SKM-1 treated with dmso at 0.1 percent for 144 hours (cell line): ENCODE measurements at regions not wholly inside any gene's neighbourhood (a gene's known extent, or its start where the extent isn't known, plus 50 kb on each side); places are given as distances from the start of the nearest gene placed in this dataset.
"Not testable (repeated sequence)": the region's sequence is repeated elsewhere in the genome, so short reads cannot be mapped to it uniquely, and the experiment has no call there.

Source experiments
- DNase-seq: peaks from one replicate; lab custom pipeline; 2025; ENCODE audit not compliant: unreplicated experiment; lab: John Stamatoyannopoulos, UW

DNA sequence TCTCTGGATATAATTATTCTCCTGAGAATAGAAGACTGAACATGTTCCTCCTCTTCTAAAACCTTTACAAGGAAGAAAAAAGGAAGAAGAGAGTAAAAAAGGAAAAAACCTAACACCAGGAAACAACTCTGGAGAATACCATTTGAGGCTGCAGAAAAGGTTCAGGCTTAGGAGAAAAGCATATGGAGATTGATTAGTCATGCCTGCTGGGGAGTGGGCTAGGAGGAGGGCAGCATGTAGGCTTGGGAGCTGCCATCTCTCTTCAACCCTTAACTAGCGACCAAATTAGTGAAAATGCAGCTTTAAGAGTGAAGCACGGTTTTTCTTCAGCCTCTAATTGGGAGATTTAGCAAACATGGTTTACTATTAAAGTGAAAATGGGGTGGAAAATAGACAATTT lies 273.0 kb upstream of the CRY1 start:
- no peak for DNase-seq

DNA sequence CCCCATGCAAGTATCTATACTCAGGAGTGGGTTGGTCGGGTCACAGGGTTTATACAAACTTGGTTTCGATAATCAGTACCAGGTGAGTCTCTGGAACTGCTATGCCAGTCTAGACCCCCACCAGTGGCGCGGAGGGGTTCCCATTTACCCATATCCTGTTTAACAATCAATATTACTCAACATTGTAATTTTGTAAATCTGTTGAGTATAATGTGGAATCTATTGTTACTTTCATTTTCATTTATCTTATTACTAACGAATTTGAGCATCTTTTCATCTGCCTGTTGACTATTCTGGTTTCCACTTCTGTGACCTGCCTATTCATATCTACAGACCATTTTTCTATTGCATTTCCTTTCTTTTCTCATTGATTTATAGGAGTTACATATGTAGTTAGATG lies 275.2 kb upstream of the CRY1 start:
- DNase-seq: no peak

DNA sequence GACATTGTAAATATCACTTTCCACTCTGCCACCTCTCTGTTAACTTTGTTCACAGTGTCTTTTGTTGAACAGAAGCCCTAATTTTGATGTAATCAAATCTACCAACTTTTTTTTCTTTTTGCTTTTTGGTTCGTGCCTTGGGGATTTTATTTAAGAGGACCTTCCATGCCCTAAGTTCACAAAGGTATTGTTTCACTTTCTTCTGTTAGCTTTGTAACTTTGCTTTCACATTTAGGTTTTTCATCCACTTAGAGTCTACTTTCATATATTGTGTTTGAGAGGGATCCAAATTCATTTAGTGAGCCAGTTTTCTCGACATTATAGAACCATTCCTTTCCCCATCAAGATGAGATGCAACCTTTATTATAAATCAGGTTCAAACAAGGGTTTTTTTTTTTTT lies 275.7 kb upstream of the CRY1 start:
- DNase-seq: no peak

DNA sequence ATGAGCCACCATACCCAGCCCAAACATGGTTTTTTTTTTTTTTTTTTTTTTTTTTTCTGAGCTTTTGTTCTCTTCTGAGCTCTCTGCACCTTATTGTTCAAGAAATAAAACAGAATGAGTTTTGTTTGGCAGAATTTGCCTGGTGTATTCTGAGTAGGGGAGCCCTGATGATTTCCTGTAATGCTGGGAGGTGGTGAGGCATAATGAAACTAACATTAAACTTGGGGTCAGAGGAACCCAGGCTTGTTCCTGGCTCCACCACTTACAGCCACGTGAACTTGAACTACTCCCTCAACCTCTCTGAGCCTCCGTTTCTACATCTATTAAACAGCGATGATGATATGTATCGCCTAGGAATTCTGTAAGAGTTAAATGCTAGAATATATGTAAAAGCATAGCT lies 276.3 kb upstream of the CRY1 start:
- no peak for DNase-seq

DNA sequence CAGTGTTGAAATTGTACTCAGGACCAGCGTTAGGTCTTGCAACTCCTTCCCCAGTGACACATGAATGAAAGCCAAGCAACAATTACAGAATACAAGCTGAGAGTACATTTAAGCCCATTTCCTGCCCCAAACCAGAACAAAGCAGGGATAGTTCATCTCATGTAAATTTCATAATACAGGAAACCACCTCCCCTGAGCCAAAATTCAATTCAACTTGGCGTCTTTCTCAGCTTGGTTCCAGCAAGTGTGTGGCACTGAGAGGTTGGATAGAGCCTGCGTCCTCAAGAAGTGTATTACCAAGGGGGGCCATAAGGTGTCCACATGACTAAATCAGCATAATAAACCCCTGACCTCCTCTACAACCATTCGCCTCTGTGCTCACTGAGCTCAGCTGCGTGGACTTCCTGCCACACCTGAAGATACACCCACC lies 278.9 kb upstream of the CRY1 start:
- DNase-seq: no peak

DNA sequence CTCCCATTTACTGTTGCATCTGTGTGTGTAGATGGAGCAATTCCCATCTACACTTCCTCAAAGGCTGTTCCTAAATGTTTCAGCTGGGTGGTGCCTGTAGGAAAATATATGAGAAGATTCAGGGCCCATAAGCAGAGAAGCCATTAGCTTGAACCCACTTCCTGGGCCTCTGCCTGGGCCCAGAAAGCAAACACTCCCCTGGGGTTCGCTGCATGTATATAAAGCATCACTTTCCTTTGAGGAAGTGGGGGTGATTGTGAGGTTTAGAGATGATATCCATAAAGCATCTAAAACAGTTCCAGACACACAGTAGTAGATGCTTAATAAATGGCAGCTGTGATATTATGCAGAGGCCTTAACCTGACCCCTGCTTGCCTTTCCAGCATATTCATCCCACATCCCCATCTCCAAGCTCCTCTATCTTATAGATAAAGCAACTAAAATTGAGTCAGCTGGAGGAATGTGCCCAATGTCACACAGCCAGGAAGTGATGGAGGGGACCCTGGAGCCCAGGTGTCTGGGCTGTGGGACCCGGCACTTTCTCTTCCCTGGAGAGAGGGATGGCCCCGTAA lies 280.0 kb upstream of the CRY1 start:
- DNase-seq: no peak

DNA sequence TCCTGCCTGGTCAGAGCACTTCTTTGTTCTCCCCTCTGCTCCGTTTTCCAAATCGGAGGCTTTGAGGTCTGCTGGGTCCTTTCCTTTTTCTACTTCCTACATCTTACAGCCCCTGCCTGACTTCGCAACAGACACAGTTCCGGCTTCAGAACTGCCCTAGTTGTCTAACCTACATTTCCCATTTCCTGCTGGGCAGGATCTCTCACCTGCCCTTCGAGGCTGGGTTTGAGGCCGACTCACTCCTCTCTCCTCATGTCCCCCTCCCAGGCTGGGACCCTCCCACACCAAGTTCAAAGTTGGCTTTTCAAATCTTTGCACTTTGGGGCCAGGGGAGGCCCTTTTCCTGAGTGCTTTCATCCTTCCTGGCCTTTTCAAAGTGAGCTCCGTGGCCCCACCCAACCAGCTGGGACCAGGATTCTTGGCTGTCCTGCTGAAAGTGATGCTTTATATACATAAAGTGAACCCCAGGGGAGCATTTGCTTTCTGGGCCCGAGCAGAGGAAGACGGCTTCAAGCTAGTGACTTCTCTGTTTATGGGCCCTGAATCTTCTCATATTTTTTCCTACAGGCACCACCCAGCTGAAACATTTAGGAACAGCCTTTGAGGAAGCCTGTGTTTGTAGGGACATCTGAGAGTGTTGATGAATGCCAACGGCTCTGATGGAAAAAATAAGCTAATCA lies 281.0 kb upstream of the CRY1 start:
- no peak for DNase-seq

DNA sequence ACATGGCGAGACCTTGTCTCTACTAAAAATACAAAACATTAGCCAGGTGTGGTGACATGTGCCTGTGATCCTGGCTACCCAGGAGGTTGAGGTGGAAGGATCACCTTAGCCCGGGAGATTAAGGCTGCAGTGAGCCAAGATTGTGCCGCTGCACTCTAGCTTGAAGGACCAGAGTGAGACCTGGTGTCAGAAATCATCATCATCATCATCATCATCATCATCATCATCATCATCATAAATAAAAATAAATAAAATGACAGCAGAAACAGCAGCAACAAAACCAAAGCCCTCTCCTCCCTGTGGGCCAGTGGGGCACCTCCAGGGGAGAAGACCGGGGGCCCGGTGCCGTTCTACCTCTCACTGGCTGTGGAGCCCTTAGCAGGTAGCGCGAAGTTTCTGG lies 281.9 kb upstream of the CRY1 start:
- no peak for DNase-seq

DNA sequence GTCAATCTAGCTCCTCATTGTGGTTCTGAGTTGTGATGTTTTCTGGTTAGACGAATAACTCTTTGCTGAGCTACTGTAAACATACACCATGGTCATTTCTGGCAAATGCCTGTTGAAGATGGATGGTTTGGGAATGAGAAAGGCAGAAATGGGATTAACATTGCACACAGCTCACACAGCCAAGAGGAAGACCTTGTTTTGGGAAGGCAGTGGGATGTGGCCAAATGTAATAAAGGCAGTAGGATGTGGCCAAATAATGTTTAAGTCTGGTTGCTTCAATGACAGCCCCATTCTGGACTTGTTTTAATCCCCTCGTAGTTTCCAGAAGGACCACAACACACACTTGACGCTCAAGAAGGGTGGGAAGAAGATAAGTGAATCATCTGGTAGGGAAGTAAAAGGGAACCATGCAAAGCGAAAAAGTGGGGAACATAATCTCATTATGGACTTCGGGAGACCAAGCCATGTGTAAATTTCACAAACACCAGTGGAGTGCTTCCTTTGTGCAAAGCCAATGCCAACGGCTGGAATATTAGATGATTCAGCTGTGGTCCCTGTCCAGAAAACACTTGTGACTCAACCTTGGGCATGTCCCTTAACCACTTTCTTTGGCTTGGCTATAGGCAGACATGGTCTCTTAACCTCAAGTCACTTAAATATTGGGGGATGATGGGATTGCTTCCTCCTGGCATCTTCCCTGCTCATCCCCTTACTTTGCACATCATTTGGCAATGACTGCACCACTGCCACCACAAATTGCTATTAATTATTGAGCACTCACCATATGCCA lies 284.4 kb upstream of the CRY1 start:
- no peak for DNase-seq

DNA sequence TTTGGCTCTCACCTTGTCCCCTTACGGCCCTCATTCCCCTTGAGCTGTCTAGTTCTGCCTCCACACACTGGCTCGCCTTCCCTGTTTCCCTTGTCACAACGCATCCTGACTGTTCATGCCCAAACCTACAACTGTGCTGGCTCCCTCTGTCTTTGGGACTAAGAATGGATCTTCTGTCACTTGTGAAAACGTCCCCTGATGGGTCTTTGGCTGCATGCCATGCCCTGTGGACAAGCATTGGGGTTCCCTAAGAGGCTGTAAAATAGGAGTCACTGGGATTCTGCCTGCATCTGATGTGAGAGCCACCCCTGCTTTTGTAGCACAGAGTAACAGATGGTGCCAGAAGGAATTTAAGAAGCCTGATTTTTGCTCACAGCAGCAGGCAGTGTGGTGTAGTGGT lies 285.3 kb upstream of the CRY1 start:
- no peak for DNase-seq

DNA sequence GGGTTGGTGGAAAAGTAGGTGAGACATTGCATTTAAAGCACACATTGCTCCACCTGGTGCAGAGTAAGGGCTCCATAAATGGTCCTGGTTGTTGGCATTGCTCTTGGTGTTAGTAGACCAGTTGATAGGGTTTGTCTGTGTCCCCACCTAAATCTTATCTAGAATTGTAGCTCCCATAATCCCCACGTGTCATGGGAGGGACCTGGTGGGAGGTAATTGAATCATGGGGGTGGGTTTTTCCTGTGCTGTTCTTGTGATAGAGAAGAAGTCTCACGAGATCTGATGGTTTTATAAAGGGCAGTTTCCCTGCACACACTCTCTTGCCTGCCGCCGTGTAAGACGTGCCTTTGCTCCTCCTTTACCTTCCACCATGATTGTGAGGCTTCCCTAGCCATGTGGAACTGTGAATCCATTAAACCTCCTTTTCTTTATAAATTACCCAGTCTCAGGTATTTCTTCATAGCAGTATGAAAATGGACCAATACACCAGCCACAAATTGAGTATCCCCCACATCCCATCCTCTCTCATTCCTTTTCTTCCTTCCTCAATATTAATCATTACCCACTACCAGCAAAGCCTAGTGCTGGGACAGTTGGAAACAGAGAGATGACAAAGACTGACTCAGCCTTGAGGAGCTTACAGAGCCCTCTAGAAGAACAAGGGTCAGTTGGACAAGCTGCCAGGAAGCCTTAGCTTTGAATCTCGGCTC lies 285.9 kb upstream of the CRY1 start:
- not testable (repeated sequence) for DNase-seq

DNA sequence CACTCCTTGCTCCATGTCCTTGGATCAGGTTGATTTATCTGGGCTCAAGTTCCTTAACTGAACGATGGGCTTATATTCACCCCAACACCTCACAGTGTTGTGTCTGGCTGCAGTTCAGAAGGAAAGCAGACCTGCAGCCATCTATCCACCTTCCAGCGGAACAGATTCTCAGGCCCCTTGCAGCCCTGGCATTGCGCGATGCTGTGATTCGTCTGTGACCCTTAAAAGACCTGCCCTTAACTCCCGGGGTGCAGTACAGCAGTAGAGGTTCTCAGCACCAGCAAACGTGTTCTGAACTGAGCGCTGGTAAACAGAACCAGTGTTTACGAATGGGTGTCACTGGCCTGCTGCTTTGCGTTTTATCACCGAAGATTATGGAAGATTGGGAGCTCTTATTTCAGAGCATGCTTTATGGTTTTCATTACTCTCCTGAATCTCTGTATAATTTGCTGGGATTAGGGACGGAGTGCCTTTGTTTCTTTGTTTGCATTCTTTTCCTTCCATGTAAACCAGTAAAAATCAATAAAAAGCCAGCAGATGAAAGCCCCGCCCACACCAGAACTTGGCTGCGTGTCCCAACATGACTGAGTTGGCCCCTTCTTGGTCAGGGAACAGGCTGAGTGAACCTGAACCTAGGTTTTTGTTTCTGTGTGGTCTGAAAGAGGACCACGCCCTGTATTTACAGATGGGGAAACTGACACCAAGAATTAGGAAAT lies 286.7 kb upstream of the CRY1 start:
- no peak for DNase-seq

DNA sequence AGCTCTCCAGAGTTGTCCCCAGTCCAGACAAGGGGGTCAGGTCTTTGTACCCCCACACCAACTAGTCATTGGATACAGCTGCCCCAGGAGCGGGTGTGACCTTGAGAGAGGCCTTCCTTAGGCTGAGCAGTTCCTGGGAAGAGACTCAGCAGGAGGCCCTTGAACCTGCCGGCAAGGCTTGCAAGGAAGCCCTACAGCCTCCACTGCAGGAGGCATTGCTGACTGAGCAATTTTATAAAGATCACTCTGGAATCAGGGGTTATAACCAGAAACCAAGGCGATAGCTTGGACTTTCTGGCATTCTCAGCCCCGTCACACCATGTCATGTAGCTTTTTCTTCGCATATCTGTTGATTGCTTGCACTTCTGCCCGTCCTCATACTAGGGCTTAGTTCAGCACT lies 291.3 kb upstream of the CRY1 start:
- no peak for DNase-seq

DNA sequence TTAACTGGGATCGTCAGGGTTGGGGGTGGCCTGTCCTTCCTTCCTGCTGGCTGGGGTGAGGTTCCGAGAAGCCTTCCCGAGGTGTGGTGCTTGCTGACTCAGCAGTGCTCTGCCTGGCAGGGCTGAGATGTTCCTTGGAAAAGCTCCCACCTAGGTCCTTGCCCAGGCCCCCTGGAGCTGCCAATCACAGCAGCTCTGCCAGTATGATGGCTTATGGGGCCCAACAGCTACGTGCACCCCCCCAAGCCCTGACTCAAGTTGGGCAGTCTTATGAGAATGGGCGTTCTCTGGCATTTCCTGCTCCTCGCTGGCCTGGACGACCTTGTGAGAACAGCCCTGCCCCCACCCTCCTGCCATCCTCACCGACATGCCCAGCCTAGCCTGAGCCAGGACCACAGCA lies 292.2 kb upstream of the CRY1 start:
- DNase-seq: no peak

DNA sequence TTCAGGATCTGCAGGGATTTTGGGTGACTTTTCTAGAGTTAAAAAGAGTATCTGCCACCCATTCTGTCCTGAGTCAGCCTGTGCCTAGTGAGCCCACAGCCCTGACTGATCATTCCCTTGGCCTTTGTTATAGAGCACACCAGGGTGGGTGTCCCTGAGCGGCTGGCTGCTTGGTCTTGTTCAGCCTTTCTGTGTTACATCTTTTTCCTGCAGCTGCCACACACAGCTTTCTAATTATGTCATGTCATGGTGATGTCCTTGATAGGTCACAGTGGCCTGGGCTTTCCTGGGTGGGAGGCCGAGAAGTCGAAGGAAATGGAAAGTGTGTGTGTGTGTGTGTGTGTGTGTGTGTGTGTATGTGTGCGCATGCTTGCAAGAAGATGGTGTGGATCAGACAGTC lies 293.2 kb upstream of the CRY1 start:
- DNase-seq: no peak

DNA sequence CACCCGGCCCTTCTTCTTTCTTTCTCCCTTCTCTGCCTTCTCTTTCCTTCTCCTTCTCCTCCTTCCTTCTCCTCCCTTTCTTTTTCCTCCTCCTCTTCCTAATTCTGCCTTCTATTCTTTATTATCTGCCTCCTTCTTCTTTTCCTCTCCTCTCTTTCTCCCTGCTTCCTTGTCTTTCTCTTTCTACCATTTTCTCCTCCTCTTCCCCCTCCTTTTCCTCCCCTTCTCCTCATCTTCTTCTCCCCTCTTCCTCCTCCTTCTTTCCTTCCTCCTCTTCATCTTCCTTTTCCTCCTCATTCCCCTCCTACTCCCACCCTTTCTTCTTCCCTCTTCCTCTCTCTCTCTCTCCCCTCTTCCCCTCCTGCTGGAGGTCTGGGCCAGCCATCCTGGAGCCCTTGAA lies 294.9 kb upstream of the CRY1 start:
- DNase-seq: no peak

DNA sequence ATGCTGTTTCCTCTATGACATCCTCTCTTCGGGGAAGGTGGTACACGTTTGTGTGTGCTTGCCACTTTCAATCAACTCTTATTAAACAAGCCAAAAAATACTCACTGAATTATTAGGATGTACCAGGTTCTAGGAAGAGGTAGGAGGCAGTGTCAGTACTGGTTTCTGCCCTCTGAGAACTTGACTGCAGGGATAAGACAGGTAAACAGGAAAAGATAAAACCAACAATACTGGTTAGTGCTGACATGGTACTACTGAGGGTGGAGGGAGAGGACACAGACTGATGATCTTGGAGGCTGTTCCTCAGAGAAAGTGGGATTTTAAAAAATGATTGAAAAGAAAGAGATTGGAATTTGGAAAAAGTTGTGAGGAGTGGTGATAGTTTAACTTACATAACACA lies 295.2 kb upstream of the PWP1 start:
- DNase-seq: no peak

DNA sequence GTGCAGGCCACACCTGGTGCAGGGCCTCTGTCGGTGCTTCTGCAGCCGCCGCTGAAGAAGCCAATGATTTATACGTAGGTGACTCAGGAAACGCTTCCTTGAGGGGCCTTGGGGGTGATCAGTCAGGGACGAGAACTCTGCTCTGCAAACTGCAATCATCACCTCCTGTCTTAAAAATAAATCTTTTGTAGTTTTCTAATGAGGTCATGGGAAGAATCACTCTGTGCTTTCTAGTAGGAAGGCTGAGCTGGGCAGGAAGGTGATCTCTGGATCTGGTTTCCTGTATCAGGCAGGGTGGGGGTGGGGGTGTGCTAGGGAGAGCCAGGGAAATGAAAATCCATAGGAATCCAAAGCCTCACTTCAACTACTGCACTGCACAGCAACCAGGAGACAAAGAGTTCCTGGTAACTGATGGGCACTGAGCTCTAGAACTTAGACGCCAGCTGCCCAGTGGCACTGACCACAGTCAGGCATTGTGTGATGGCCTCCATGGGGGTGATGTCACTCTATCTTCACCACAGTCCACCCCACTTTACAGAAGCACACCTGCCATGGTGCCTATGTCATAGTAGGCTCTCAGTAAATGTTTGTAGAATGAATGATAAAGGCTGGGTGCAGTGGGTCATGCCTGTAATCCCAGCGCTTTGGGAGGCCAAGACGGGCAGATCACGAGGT lies 292.4 kb upstream of the PWP1 start:
- no peak for DNase-seq

DNA sequence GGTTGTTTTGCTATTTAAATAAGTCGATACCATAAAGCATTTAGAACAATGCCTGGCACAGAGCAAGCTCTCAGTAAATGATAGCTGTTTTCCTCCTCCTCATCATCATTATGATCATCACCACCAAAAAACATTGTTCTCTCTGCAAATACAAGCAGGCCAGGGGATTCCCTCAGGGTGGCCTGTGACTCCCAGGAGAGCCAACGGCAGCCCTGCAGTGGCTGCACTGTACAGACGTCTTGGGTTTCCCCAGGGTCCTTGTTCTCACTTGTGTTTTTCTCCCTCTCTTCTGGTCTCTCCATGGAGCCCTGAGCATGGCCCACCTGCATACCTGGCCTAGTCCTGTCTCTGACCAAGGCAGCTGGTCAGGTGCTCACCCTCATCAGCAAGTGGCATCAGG lies 290.9 kb upstream of the PWP1 start:
- no peak for DNase-seq

DNA sequence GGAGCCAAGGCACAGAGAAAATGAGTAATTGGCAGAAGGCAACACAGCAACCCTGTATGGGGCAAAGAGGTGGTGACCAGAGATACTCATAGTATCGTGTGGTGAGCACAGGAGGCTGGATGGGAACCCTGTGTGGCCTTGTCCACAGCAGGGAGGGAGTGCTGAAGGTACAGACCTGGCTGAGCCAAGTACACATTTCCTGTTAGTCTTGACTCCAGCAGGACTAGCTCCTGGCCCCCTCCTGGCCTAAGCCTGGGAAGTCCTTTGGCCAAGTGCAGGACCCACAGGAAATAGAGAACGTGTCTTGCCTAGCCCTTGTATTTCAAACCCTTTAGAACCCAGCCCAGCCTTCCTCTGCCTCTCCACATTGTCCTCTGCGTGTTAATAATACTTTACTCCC lies 289.8 kb upstream of the PWP1 start:
- DNase-seq: no peak

DNA sequence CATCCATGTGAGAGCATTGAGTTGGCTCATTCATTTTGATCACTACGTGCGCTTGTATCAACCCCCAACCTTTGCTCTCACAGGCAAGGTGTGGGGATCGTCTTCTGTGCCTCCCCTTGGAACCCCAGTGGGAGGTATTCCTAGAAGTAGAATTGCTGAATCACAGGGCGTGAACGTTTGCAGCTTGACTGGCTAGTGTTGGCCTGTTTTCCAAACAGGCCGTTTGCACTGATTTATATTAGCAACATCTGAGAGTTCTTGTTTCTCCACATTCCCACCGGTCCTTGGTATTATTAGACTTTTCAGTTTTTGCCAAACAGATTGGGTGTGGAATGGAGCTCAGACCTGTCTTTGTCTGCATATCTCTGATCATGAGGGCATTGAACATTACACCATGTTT lies 288.6 kb upstream of the PWP1 start:
- DNase-seq: no peak
